ENCODE measurements at regions not wholly inside any gene's neighbourhood (a gene's known extent, or its start where the extent isn't known, plus 50 kb on each side); places are given as distances from the start of the nearest gene placed in this dataset.
"Not testable (repeated sequence)": the region's sequence is repeated elsewhere in the genome, so short reads cannot be mapped to it uniquely, and the experiment has no call there.

DNA sequence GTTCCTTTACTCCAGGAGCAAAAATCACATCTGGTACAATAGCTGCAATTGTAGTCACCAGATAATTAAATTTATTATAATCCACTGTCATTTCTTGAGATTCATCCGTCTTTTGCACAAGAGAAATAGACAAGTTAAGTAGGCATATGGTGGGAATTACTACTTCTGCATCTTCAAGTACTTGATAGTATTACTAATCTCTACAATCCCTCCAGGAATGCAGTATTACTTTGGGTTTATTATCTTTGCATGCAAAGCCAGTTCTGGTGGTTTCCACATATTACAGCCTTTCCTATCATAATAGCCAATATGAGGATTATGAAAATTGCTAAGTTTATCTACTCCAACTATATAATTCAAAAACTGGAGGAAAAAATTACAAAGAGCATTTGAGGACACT, 254.1 kb downstream of the IKZF2 start:
- no peak for DNase-seq (ENCODE audit: extremely low read depth, low read depth)
- TF ChIP-seq, protein P1, sequence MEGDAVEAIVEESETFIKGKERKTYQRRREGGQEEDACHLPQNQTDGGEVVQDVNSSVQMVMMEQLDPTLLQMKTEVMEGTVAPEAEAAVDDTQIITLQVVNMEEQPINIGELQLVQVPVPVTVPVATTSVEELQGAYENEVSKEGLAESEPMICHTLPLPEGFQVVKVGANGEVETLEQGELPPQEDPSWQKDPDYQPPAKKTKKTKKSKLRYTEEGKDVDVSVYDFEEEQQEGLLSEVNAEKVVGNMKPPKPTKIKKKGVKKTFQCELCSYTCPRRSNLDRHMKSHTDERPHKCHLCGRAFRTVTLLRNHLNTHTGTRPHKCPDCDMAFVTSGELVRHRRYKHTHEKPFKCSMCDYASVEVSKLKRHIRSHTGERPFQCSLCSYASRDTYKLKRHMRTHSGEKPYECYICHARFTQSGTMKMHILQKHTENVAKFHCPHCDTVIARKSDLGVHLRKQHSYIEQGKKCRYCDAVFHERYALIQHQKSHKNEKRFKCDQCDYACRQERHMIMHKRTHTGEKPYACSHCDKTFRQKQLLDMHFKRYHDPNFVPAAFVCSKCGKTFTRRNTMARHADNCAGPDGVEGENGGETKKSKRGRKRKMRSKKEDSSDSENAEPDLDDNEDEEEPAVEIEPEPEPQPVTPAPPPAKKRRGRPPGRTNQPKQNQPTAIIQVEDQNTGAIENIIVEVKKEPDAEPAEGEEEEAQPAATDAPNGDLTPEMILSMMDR (IDR thresholded peaks at IDR 0.05; ENCODE audit: low read depth, low read length) = no peak

DNA sequence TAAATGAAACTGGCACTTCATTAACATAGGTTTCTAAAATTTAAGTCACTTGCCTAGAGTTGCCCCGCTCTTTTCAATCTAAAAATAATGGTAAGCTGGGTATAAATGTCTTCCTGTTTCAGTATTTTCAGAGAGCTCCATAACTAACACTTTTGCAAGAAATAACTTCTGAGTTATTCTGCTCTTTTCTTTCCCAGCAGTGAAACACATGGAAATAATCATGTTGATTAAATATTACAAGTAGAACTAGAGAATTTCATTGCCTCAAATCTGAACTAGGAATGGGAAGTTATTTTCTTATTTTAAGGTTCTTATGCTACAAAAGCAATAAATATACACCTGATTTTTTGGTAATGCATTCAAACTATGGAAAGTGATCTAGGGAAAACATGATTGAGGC, 257.4 kb downstream of the IKZF2 start:
- DNase-seq (ENCODE audit: extremely low read depth, low read depth) = no peak
- TF ChIP-seq, protein P1 (IDR thresholded peaks at IDR 0.05; ENCODE audit: low read depth, low read length) = no peak

DNA sequence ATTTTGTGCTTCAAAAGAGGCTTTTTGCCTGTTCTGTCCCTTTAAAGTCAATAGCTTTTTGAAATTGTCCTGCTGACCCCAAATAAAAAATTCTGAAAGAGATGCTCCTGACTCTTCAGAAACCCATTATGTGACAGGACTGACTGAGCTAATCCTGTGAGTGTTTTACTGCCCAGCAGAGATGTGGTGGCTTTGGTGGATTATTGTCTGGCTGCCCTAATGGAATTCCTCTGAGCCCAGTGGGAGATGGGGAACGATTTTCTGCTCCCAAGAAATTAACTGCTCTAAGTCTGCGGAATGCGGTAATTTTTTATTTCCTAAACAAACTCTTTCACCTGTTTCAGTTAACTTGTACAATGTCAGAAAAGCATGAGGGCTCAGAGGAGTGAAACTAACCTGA, 258.2 kb downstream of the IKZF2 start:
- TF ChIP-seq, protein P1 (IDR thresholded peaks at IDR 0.05; ENCODE audit: low read depth, low read length) = no peak
- no peak for DNase-seq (ENCODE audit: extremely low read depth, low read depth)

DNA sequence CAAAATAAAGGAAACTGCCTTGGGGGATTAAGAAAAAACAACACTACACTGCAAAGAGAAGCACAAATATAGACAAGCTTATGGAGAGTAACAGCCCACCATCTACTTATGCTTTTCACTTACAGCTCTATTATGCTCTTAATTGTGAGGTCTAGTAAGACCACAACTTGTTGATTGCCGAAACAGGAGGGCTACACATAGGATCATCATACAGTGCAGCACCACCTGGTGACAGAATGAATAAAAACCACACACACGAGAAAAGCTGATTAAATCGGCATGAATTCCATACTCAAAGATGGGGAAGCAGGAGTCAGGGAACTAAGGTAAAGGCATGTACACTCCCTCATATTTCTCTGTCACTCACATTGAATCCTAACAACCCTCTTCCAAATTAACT, 259.2 kb downstream of the IKZF2 start:
- DNase-seq (ENCODE audit: extremely low read depth, low read depth) = no peak
- TF ChIP-seq, protein P1 (IDR thresholded peaks at IDR 0.05; ENCODE audit: low read depth, low read length) = peak; percentile 37

DNA sequence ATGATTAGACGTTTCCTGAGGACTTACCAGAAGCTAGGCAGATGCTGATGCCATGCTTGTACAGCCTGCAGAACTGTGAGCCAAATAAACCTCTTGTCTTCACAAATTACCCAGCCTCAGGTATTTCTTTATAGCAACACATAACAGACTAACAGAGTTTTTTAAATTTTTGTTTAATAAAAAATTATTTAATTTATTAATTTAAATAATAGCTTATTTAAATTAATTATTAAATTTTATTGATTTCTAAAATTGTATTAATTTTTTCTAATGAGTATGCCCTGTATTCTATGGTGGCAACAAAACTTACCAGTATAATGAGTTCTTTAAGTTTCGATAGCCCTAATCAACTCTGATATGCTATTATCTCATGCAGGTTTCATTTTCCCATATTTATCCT, 259.8 kb downstream of the IKZF2 start:
- TF ChIP-seq, protein P1 (IDR thresholded peaks at IDR 0.05; ENCODE audit: low read depth, low read length) = no peak
- DNase-seq (ENCODE audit: extremely low read depth, low read depth) = no peak

DNA sequence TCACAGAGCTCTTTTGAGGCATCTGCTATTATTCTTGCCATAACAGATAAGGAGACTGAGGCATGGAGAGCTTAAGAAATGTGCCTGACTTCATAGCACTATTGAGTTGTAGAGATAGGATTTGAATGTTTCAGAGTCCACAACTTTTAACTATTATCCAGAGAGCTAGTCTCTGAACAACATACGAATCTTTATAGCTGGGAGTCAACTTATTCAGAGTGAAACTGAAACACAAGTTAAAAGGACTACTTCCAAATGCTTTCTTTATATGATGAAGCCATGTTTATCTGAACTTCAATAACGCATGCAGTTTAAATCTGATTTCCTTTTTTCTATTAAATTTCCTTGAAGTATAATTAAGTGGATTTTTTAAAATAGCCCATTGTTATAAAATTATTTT, 268.8 kb downstream of the IKZF2 start:
- TF ChIP-seq, protein P1 (IDR thresholded peaks at IDR 0.05; ENCODE audit: low read depth, low read length) = no peak
- no peak for DNase-seq (ENCODE audit: extremely low read depth, low read depth)

DNA sequence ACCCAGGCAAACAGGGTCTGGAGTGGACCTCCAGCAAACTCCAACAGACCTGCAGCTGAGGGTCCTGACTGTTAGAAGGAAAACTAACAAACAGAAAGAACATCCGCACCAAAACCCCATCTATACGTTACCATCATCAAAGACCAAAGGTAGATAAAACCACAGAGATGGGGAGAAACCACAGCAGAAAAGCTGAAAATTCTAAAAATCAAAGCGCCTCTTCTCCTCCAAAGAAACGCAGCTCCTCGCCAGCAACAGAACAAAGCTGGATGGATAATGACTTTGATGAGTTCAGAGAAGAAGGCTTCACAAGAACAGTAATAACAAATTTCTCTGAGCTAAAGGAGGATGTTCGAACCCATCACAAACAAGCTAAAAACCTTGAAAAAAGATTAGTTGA, 274.9 kb downstream of the IKZF2 start:
- not testable (repeated sequence) for DNase-seq (ENCODE audit: extremely low read depth, low read depth)

DNA sequence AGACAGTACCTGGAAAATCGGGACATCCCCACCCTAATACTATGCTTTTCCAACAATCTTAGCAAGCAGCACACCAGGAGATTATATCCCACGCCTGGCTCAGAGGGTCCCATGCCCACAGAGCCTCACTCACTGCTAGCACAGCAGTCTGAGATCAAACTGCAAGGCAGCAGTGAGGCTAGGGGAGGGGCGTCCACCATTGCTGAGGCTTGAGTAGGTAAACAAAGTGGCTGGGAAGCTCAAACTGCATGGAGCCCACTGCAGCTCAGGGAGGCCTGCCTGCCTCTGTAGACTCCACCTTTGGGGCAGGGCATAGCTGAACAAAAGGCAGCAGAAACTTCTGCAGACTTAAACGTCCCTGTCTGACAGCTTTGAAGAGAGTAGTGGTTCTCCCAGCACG, 275.5 kb downstream of the IKZF2 start:
- DNase-seq (ENCODE audit: extremely low read depth, low read depth) = not testable (repeated sequence)

DNA sequence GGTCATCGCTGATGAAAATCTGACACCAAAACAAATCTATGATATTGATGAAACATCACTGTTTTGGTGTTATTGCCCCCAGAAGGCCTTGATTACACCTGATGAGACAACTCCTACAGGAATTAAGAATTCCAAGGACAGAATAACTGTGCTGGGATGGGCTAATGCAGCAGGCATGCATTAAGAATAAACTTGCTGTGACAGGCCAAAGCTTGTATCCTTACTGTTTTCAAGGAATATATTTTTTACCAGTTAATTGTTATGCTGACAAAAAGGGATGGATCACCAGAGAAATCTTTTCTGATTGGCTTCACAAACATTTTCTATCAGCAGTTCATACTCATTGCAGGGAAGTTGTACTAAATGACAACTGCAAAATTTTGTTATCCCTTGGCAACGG, 278.2 kb downstream of the IKZF2 start:
- no peak for DNase-seq (ENCODE audit: extremely low read depth, low read depth)
- TF ChIP-seq, protein P1 (IDR thresholded peaks at IDR 0.05; ENCODE audit: low read depth, low read length) = no peak
